NK-92 (cell line): ENCODE measurements at regions not wholly inside any gene's neighbourhood (a gene's known extent, or its start where the extent isn't known, plus 50 kb on each side); places are given as distances from the start of the nearest gene placed in this dataset.

Experiments used
- DNase-seq: peaks from one replicate; lab custom pipeline; 2025; ENCODE audit not compliant: unreplicated experiment; lab: John Stamatoyannopoulos, UW

DNA sequence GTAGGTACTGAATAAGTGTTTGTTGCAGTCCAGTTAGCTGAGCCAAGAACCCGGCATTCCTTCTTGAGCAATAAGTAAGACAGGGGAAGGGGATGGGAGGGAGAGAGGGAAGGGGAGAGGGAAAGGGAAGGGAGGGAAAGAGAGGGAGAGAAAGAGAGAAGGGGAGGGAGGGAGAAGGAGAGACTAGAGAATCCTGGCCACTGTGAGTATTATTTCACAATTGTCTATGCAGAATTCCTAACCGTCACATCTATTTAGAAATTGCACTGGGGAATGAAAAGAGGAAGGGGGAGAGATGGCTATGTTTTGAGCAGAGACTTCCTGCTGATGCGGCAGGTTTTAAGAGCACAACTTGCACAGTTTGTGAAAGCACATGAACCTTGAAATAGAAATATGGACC, 251.4 kb upstream of the ZMIZ1 start:
- no peak for DNase-seq

DNA sequence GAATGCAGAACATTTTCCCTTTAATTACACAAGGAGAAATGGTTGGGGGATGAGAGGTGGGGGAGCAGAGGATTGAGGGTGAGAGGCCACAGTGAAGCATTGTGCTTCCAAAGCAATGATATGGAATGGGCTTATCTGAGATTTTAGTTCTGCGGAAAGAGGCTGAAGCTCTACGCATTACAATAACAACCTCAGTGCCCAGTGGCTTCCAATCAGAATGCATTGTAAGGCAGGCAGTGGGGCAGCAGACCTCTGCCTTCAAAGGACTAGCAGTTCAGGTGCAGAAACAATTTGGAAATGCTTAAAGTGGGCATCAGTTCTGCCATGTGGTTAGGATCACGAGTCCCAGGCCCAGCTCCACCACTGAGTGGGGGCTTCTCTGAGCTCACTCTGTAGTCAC, 251.0 kb upstream of the ZMIZ1 start:
- no peak for DNase-seq

DNA sequence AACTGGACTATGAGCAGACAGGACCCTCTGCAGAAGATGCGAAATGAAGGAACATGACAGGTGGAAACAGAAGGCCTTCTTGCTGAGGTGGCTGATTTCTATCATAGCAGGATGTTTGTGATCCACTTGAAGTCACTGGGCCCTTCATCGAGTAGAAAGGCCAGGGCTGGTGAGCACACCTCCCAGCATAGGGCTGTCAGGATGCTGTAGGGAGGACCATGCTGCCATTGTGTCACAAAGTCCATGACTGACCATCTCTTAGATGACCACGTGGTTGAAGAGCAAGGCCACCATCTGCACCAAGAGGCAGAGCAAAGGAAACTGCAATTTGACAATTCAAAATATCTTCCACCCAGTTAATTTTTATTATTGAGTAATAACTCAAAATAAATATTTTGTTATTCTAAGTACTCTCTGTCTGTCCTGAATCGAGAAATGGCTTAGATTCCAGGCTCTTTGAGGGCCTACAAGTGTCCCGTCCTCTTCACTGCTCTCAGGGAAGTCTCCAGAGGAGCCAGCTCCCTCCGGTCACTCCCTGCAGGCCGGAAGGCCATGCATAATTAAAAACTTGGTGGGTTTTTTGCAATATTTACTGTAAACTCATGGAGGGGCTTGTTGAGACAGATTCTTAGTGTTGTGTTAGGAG, 249.3 kb upstream of the ZMIZ1 start:
- no peak for DNase-seq

DNA sequence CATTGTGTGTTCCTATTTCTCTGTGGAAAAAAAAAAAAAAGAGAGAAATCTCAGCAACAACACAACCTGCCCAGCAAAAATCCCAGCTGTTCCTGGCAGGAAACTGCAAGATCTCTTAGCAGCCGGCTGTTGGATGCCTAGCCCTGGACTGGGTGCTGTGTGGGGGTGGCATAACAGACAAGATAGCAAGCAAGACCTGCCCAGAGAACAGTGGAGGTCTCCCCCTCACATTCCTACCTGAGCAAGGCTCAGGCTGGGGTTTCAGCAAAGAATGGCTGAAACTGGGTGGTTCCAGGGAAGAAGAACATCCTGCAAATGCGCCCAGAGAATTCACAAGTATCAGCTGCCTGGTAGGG, 248.8 kb upstream of the ZMIZ1 start:
- no peak for DNase-seq

DNA sequence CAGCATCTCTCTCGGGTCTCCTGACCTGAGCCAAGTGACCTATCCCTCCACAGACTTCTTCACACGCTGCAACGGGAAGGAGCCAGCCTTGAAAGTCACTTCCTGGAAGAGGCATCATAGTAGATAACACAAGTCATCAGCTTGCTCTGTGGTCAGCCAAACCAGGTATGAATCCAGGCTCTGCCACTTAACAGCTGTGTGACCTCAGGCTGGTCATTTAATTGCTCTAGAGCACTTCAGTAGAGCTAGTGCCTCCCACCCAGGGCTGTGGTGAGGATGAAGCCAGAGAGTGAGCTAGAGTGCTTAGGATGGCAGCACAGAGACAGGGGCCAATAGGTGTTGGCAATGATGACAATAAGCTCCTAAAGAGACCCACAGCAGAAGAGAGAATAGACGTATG, 247.7 kb upstream of the ZMIZ1 start:
- no peak for DNase-seq

DNA sequence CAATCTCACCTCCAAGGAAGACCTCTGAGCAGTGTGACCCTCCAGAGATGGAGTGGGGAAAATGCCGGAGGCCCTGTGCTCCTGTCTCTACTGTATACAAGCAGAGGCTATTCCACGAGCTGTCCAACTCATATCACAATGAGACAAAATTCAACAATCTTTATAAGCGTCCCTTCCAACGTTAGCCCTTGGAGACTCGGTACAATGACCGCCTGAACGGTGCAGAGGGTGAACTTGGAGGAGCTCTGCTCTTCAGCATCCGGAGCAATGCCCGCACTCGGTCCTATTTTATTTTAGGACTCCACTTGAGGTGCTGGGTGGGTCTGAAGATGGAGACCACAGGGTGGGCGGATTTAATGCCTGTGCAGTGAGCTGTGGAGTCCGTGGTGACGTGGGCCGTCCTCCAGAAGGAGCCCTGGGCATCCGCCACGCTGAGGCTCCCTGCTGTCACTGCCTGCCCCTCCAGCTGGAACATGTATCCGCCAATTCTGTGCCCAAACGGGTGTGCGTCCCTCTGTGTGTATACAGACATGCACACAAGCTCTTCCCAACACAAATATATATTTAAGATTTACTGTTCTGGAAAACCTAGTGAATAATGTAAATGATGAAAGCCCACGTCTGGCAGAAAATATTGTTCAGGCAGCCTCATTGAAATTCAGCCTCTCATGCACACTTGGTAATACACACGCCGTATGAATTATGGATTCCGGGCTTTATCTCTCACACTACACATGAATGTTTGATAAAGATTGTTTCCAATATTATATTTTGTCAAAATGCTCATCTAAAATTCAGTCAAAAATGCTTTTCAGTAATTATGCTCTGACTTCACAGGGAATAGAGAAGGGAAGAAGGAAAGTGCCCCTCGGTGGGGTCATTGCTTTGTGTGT, 239.9 kb upstream of the ZMIZ1 start:
- no peak for DNase-seq

DNA sequence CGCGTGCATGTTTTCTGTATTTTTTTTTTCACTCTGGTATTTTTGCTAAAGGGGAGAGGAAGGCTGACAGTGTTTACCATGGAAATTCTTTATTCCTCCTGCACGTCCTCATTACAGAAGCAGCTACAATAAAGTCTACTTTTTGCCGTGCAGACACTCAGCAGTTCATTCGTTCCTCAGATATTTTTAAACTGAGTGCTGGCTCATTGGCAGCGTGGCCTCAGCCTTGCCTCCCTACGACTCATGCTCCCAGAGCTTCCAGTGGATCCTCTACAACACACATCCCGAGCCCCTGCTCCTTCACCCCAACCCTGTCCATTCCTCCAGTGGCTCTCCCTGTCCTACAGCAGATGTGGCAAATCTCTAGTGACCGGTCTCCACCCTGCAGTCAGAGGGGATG, 239.2 kb upstream of the ZMIZ1 start:
- DNase-seq: no peak

DNA sequence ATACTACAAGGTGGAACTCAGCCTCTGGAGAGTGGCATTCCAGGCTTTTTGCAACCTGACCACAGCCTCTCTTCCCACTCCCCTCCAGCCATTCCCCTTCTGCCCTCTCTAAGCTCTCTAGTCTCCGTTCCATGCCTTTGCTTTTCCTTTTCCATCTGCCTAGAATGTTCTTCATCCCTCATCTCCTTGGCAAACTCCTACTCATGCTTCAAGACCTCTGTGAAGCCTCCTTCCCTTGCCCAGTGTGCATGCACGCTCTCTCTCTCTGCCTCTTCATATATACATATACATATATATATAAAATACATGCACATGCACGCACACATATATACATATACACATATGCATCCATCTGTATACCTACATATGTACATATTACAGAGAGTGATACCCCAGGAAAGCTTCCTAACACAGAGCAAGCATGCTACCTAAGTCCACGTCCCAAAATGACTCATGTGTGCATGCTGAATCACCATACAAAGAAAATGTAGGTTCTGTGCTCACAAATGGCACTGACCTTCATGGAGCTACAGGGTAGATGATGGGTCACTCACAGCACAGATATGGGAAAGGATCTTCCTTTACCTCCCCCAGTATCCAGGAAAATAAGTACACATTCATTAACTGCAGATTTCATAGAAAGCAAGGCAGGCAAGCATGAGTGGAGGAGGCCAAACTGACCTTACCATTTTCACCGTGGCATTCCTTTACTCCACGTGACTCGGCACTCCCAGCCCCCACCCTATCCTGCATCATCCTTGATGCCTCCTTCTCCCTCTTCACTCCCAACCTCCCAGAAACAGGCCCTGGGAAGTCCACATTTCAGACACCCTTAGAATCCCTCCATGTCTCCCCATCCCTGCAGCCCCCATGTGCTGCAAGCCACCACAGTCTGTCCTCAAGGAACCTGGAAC, 238.4 kb upstream of the ZMIZ1 start:
- DNase-seq: no peak

DNA sequence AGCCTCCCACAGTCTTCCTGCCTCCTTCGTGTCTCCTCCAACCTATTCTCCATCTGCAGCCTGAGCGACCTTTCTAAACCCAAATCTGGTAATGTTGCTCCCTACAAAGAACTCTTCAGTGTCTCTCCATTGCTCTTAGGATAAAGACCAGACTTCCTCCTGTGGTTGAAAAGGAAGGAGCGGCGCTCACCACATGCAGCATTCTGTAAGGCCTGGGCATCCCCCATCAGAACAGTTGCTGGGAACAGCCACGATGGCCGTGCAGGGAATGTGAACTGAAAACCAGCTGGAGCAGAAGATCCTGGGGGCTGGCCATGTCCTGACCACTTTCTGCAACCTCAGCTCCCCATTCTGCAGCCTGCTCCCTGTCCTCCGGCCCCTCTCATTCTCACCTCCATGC, 237.8 kb upstream of the ZMIZ1 start:
- DNase-seq: no peak

DNA sequence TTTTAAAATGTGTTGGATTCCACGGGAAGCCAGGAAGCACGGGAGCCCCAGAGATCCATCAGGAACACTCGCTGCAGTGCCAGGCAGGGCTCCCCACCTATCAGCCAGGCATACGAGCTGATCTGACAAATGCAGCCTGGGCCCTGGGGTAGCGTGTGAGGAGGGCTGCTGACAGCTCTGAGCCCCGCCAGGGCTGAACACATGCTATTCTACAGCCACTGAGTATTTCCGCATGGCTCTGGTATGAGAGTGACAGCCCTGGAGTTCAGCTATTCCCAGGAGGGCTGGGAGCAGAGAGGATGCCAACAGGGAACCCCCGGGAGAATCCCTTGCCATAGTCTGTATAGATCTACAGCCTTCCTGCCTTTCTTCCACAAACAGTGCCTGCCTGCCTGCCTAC, 237.3 kb upstream of the ZMIZ1 start:
- no peak for DNase-seq

DNA sequence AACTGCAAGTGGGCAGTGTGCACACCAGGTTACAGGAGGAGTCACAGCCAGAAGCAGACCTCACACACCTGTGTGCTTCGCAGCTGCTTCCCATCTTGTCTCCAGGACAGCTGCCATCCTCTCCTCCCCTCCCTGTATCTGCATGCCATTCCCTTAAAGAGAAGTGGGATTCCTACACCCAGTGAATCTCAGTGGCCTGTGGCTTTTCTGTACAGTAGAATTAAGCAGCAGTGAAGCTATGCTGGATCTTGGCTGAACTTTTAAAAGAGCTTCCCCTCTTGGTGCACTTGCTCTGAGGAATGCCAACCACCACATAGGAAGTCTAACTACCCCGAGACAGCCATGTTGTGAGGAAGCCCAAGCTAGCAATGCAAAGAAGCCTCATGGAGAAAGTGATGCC, 236.5 kb upstream of the ZMIZ1 start:
- no peak for DNase-seq

DNA sequence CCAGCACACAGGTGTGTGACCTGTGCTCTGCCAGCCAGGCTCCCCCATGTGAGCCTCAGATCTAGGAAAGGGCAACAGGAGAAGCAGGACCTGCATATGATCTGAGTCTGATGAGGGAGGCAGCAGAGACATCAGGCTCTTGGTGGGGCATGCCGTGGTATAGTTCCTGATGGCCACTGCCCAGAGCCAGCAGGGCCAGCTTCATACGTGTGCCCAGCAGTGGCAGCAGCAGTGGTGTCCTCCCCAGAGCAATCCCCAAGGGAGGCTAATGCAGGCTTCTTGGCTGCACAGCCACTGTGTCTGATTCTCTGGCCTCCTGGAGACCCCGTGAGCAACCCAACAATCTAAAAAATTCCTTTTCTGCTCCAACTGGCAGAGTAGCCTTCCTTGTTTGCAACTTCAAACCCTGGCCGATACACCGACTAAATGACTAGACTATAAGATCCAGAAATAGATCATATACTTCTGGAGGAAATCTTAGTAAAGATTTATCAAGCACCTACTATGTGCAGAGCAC, 230.6 kb upstream of the ZMIZ1 start:
- DNase-seq: no peak

DNA sequence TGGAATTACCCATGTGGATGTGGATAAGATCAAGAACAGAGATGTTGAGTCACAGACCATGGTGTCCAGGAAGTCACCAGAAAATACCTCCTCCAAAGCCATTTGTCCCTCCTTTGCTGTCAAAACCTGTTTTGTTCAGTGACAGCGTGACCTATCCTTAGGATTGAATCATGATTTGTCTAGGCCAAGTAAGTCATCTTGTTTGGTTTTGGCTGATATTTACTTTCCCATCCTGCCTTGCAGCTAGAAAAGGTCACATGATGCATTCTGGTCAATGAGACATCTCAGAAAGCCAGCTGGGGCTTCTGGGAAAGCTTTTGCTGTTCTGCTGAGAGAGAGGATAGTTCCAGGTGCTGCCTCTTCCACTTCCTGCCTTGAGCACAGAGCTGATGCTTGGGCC, 225.3 kb upstream of the ZMIZ1 start:
- DNase-seq: no peak

DNA sequence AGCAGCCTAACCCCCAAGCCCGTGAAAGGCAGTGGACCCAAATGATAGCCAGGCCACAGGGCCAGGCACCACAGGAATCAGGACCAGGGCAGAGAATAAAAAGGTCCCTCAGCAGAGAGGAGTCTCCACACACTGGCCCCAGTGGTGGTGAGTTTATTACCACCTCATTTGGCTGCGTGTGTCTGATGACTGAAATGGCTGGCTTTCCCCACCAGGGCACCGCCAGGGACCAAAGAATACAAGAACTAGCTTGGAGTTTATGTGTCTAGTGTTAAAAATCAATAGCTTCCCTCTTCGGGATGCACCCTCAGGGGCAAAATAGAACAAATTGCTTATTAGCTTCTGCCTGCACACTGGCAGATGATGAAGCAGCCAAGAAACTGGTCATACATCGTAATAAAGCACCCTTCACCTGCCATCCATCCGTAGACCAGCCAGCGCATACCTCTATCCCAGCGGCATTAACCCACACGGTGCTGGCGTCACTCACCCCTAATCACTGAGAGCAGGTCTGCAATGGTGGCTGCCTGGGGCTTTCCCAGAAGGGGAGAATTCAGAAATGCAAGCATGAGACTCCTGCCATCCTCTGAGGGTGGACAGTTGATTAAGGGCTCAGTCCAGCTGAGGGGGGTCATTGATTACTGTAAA, 223.7 kb upstream of the ZMIZ1 start:
- no peak for DNase-seq

DNA sequence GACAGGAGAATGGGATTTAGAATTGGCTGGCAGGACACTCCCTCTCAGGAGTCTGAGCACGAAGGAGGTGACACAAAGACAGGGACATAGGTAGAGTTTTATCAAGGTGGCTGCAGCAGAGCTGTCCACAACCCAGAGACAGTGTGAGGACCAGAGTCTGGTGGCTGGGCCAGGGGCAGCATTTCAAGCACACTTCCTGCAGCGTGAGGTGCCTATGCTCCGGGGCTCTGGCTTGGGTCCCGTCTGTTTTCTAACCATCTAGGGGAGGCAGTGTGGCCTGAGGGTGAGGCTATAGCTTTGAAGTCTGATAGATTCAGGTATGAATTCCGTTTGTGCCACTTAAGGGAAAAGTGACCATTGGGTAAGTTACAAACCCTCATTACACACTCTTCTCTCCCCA, 222.7 kb upstream of the ZMIZ1 start:
- DNase-seq: no peak

DNA sequence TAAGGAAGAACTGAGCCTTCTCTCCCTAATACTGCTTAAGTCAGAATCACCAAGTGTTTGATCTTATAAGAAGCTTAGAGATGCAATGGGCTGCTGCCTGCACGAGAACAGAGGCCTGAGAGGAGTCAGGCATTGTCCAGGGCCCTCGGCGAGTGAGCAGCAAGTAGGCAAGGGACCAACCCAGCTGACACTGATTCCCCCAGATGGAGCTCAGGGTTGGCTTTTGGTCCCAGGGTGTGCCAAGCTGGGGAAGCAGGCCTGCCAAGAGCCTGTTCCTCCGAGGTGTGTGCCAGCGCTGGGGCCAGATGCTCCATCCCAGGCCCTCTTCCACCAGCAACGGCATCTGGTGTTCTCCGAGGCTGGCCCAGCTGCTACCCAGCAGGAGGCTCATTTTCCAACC, 222.0 kb upstream of the ZMIZ1 start:
- DNase-seq: no peak

DNA sequence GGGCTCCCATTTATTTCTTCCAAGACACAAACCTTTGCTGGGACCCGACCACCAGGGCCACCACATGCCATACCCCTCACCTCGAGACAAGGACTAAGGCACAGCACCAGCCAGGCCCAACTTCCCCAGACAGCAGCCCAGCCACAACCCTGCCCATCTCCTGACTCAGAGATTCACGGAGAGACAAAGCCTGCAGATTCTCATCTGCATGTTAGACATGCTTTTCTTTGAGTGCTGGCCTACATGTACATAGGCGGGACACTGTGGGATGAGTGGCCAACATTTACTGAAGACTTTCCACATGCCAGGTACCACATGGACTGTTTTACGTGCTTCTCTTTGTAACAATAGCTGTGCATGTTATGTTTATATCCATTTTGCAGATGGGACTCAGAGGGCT, 221.3 kb upstream of the ZMIZ1 start:
- DNase-seq: no peak

DNA sequence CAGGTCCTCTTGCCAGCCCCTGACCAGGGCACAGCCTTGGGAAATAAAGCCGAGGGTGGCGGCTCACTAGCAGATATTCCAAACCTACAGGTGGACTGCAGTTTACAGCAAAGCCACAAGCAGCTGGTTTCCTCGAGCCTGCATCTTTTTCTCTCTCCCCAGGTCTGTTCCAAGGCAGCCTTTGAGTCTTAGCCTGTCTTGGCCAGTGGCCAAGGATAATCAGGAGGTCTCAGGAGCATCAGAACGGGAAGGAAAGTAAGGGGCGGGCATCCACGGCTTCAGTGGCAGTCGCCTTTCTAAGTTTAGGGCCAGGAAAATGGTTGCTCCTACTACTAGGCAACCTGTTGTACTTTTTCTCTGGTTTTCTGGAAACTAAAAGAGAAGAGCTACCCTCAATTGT, 219.7 kb upstream of the ZMIZ1 start:
- no peak for DNase-seq

DNA sequence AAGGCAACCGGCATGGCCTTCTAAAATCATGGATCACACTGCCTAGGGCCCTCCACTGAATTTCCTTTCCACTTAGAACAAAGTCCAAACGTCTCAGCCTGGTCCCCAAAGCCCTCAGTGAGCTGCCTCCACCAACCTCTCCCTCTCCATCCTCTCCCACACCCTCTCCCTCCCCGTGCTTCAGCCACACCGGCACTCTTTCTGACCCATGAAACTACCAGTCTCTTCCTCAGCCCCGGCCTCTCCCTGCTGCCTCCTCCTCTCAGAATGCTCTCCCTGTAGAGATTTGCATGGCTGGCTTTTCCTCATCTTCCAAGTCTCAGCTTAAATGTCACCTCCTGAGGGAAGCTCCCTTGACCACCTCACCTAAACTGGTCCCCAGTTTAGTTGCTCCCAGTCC, 219.0 kb upstream of the ZMIZ1 start:
- DNase-seq: no peak

DNA sequence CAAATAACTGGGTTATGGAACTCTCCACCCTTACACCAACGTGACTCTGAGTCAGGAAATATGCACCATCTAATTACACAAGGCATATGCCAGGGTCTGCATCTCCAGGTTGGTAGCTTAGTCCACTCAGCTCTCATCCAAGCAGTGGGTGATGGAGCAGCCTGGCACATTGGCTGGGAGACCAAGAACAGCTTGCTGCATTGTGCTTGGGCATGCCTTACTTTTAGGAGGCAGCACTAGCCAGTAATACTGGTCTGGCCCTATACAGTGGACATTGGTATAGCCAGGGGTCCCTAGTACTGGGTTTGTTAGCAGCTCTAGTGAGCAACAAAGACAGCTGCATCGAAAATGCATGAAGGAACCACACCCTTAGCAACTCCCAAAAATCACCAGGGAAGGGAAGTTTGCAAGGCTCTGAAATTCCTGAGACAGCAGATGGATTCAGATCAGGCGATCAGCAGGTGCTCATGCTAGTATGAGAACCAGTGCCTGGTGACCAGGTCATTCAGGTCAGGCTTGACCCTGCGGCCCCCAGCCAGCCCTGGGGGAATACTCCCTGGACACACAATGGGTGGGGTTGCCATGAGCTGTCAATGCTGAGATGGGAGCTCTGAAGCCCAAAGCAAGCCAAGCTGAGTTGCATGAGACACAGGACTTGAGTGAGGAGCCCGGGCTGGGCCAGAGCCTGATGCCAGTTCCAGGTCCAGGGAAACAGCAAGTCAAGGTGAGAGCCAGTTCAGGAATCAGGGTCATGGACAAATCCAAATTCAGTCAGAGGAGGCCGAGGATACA, 217.9 kb upstream of the ZMIZ1 start:
- no peak for DNase-seq
